Activated CD8-positive, alpha-beta memory T cell treated with anti-CD3 and anti-CD28 coated beads for 48 hours (primary cell): ENCODE measurements at regions not wholly inside any gene's neighbourhood (a gene's known extent, or its start where the extent isn't known, plus 50 kb on each side); places are given as distances from the start of the nearest gene placed in this dataset.
"Not testable (repeated sequence)": the region's sequence is repeated elsewhere in the genome, so short reads cannot be mapped to it uniquely, and the experiment has no call there.

Experiments
- DNase-seq, 3 experiments: peaks; one replicate each; pipeline ENCODE4 v3.0.0-alpha.2; 2020; ENCODE audit warnings: low read depth in 2 of 3, low spot score in 2 of 3

DNA sequence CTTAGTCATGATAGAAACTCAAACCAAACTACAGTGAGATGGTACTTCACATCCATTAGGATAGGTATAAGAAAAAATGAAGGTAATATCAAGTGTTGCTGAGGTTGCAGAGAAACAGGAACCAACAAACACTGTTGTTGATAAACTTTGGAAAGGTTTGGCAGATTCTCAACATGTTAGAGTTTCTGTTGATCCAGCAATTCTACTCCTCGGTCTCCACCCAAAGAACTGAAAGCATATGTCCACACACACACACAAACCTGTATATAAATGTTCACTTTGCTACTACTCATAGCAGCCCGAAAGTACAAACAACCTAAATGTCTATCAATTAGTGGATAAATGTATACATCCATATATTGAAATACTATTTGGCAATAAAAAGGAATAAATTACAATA, 128.3 kb upstream of the CARMIL1 start:
- no peak for DNase-seq

GRCh38 chr6:25153079-25153478, 126.1 kb upstream of the CARMIL1 start:
- no peak for DNase-seq

GRCh38 chr6:25154034-25154596, 125.1 kb upstream of the CARMIL1 start:
- DNase-seq = no peak

GRCh38 chr6:25155211-25155610, 124.0 kb upstream of the CARMIL1 start:
- DNase-seq = no peak

DNA sequence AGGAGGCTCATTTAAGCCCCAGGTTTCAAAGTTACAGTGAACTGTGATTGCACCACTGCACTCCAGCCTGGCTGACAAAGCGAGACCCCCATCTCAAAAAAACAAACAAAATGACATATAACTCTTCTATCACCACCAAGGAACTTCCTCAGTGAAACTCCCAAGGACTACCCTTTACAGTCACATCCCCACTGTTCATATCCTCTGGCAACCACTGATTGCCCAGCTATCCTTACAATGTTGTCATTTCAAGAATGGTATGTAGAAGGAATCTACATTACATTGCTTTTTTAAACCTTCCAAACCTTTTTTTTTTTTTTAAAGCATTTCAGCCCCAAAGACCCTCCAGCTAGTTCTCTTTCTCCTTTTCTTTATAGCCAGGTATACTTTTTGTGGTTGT, 123.1 kb upstream of the CARMIL1 start:
- no peak for DNase-seq

- DNase-seq = no peak
Observed at GRCh38 chr6:25157183-25157582, 122.0 kb upstream of the CARMIL1 start.

DNA sequence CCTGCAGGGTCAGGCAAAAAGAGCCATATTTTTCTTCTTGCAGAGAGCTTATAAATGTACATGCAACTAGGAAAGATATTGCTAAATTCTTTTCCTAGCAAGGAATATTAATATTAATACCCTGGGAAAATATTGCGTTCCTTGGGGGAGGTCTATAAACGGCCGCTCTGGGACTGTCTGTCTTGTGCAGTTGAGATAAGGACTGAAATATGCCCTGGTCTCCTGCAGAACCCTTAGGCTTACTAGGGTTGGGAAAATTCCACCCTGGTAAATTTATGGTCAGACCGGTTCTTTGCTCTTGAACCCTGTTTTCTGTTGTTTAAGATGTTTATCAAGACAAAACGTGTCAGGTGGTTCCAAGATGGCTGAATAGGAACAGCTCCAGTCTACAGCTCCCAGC, 121.3 kb upstream of the CARMIL1 start:
- DNase-seq = no peak

DNA sequence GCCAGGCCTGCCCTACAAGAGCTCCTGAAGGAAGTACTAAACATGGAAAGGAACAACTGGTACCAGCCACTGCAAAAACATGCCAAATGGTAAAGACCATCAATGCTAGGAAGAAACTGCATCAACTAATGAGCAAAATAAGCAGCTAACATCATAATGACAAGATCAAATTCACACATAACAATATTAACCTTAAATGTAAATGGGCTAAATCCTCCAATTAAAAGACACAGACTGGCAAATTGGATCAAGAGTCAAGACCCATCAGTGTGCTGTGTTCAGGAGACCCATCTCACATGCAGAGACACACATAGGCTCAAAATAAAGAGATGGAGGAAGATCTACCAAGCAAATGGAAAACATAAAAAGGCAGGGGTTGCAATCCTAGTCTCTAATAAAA, 119.0 kb upstream of the CARMIL1 start:
- DNase-seq = not testable (repeated sequence)

DNA sequence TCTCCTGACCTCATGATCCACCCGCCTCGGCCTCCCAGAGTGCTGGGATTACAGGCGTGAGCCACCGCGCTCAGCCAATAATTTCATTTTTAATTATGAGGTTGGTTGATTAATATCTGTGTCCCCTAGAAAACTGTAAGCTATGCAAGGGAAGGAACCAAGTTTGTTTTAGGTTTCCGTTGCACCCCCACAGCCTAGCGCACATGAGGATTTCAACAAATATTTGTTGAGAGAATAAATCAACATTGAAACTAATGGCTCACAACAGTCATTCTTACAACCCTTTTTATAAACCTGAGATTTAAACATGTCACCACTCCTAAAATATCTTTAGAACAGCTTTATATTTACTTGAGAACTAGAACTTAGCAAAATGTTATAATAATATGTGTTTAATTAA, 114.0 kb upstream of the CARMIL1 start:
- DNase-seq = no peak

DNA sequence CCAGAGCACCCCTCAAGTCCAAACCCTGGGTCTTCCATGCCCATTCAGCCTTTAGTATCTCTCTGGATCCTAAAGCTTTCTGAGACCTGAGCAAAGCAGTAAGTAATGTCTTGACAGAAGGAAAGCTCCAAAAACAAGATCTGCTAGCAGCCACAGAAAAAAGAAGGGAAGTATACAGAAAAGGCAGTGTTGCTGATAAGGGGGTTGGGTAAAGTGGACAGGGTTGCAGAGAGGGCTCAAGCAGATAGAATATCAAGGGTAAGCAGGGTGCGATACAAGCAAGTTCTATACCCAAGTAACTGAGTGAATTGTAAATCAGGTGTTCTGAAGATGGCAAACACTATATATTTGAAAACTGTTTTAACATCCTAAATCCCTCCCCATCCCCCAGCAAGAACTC, 113.4 kb upstream of the CARMIL1 start:
- DNase-seq = no peak

DNA sequence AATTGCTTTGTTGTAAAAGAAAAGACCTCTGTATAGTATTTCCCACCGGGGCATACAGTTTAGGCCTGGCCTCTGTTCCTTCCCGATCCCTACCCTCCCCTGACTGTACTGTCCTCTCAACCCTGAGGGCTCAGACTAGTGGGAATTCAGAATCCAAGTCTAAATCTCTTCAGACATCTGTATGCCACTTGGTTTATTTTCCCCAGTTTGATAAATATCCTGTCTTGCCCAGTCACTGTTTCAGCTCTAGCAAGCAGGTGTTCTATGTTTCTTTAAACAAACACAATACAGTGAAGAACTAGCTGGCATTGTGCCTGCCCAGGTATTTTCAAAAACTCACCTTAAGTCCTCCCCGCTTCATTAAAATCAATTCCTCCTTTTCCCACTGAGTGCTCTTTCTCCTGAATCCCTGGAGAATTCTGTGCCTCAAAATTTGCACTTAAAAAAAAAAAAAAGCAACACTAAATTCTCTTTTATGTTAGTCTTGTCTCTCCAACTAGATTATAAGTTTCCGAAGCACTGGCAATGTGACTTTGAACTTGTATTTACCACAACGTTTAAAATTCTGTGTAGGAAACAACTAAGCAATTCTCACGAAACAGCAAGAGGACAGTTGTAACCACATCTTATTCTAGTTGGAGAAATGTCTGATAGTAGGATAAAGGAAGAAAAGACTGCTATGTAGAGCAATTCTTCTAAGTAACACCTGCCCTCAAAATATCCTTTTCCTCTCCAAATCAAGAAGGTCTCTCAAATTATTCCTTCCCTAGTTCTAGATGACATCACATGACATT, 112.0 kb upstream of the CARMIL1 start:
- no peak for DNase-seq

GRCh38 chr6:25167961-25168360, 111.2 kb upstream of the CARMIL1 start:
- no peak for DNase-seq

- no peak for DNase-seq
Observed at GRCh38 chr6:25168637-25169036, 110.5 kb upstream of the CARMIL1 start.

- DNase-seq = no peak
Observed at GRCh38 chr6:25169553-25169952, 109.6 kb upstream of the CARMIL1 start.

- DNase-seq = no peak
Observed at GRCh38 chr6:25169961-25170360, 109.2 kb upstream of the CARMIL1 start.

DNA sequence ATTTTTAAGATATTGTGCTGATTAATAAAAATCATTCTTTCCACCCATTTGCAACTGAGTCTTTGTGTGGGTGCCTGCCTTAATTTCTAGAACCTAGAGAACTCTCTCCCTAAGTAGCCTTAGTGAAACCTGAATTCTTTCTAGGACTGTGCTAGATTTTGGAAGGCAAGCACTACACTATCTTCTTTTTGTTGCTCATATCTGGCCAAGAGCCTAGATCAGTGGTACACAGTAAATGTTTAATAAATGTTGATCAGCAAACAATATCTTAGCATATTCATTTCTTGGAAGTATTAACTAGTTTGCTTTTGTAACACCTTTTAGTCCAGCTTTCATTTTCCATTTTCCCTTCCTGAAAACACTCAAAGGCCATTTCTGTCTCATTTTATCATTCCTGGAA, 108.5 kb upstream of the CARMIL1 start:
- no peak for DNase-seq

DNA sequence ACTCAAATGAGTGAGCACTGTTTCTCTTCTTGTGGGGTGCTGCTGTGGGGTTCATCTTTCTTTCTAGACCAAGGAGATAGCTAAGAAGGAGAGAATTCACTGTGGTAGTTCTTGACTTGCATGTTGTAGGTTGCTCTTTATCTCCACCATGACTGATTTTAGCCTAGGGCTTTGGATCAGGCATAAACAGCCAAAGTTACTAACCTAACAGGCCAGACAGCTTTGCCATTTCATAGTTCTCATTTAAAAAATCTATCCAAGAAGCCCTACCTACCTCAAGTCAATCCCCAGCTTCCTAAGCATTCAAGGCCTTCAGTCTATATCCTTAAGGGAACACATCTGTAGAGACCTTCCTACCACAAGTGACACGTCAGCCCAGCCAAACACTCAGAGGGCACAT, 107.9 kb upstream of the CARMIL1 start:
- DNase-seq = no peak

DNA sequence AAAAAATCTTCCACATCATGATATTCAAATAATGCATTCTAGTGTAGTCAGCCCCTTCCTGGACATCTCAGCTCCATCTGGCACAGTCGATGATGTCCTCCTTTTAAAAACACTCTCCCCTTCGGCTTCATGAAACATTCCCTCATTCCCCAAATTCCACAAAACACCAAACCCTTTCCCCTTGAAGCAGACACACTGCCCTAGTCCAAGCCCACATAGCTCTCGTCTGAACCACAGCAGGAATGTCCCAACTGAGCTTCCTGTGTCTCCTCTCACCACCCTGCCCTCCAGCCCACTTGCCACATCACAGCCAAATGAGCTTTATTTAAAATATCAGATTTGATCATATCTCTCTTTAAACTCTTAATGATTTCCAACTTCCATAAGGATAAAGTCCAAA, 106.4 kb upstream of the CARMIL1 start:
- DNase-seq = no peak

DNA sequence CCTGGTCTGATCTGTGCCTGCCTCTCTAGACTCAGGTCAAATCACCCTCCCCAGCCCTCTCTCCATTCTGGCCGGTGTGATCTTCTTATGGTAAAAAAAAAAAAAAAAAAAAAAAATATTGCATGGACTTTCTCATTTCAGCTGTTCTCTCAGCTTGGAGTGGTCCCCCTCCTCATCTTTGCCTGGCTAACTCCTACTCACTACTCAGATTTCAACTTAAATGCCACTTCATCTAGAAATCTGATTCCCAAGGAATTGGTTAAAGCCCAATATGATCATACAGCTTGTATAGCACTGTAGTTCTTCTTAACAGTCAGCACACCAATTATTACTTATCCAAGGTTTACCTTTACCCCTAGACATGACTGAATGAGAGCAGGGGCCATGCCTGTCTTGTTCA, 105.9 kb upstream of the CARMIL1 start:
- no peak for DNase-seq

DNA sequence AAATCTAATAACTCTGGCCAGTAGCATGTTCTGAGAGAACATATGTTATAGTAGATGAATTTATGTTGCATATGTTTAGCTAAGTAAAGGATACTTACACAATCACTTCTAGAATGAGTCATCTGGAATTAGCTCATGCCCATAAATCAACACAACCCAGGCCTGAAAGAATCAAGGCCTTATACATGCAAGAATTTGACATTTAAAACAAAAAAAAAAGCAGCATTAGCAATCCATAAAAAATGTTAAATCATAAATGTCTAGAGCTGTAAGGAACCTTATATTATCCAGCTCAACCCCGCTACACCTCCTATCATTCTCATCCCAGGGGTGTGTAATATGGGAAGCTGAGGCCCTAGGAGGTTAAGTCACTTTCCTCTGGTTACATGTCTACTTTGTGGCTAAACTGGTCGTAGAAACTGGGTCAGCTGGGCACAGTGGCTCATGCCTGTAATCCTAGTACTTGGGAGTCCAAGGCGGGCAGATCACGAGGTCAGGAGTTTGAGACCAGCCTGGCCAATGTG, 105.2 kb upstream of the CARMIL1 start:
- DNase-seq = no peak

DNA sequence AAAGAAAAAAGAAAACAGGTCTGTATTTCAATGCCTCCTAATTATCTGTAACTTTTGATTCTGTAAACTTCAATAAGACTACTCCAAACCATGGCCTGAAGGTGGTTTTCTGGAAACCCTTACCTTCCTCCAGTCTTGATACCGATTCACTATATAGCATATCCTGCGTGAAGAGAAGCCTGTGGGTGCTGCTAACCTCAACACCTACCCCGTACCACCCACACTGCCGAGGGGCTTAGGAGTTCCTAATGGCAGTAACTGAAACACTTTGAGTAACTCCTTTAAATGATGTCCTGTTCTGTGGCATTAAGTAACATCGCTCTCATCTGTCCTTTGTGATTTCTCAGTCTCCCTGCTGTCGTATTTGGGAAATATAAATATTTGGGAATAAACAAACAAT, 104.5 kb upstream of the CARMIL1 start:
- no peak for DNase-seq

DNA sequence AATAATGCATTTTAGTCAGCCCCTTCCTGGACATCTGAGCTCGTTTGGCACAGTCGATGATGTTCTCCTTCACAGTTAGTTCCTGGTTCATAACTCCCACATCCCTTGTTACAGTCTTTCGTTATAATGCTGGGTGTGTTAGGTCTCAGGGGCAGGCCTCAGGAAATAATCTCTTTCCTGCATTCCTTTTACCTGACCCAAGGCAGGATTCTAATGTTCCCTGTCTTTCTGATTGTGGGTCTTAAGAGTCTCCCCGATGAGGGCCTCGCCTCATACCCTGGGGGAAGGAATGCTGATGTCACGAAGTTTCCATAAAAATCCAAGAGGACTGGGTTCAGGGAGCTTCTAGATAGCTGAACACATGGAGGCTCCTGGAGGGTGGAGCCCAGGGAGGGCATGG, 104.0 kb upstream of the CARMIL1 start:
- DNase-seq = no peak

DNA sequence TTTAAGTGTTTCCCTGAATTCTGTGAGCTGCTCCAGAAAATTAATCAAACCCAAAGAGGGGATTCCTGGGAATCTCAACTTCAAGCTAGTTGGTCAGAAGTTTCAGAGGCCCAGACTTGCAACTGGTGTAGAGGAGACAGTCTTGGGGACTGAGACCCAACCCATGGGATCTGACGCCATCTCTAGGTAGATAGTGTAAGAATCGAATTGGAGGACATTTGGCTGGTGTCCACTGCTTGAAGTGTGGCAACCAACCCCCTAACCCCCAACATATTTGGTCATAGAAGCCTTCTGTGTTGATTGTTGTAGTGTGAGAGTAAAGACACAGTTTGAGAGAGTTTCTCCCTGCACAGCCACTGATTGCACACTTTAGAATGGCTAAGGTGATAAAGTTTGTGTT, 103.5 kb upstream of the CARMIL1 start:
- no peak for DNase-seq
